GM19324 (cell line): ENCODE measurements at regions not wholly inside any gene's neighbourhood (a gene's known extent, or its start where the extent isn't known, plus 50 kb on each side); places are given as distances from the start of the nearest gene placed in this dataset.
"Not testable (repeated sequence)": the region's sequence is repeated elsewhere in the genome, so short reads cannot be mapped to it uniquely, and the experiment has no call there.

ENCODE experiments used
- ATAC-seq: cut with Tn5 transposase; IDR thresholded peaks from one replicate; pipeline ENCODE4 v1.9.1; 2021; ENCODE audit warnings: mild to moderate bottlenecking, moderate library complexity; ENCODE audit not compliant: unreplicated experiment, low FRiP score

DNA sequence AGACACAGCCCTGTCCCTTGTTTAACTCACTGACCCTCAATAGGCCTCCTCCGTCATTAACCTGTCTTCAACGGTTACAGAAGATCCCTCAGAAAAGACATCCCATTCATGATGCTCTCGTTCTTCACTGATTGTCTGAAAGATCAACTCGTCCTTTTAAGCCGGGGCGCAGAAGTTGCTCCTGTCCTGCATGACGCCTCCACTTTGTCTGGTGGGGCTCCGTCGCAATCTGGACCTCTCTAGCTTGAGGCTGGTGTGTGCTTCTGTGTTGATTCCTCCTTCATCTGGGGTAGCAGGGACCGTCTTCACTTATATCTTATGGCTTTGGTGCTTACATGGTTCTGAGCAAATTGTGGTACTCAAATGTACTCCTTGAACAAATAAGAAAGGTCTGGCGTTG lies 766.0 kb upstream of the PCDH9 start:
- no peak for ATAC-seq

DNA sequence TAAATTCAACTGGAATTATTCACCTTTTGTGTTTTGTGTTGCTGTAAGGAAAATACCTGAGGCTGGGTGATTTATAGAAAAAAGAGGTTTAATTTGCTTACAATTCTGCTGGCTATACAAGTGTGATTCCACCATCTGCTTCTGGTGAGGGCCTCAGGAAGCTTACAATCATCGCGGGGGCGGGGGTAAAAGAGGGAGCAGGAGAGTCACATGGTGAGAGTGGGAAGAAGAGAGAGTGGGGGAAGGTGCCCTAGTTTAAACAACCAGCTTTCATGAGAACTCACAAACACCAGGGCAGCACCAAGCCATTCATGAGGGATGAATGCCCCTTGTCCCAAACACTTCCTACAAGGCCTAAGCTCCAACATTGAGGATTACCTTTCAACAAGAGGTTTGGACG lies 760.7 kb upstream of the PCDH9 start:
- no peak for ATAC-seq

DNA sequence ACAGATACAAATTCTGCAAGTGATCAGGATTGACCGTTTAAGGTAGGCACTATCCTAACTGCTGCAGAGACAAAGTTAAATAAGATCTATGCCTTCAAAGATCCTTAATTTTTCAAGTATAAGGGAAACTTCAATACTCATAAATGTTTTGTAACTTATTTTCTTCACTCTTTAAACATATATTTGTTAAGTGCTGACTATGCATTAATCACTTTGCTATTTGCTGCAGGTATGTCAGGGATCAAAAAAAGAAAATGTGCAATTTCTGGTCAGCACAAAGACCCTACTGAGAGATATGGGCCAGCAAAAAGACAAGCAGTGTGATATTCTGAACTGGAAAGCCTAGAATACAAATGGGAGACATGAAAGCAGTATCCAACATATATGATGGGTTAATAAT lies 756.1 kb upstream of the PCDH9 start:
- no peak for ATAC-seq

DNA sequence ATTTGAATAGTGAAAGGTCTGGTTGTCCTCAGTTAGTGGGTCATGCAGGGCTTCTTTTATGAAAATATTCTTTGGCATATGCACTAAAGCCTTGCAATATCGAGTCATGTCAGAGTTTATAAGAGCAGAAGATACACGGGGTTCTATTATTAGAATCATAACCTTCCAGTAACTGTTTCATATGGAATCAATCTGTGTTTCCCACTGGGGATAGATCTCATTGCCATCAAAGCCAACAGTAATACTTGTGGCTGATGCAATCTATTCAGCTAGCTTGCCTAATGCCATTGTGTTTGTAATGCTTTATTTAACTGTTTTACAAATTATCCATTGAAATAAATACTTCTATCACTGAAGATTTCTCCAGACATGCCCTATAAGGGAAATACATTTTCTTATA lies 746.9 kb upstream of the PCDH9 start:
- ATAC-seq, result no peak

DNA sequence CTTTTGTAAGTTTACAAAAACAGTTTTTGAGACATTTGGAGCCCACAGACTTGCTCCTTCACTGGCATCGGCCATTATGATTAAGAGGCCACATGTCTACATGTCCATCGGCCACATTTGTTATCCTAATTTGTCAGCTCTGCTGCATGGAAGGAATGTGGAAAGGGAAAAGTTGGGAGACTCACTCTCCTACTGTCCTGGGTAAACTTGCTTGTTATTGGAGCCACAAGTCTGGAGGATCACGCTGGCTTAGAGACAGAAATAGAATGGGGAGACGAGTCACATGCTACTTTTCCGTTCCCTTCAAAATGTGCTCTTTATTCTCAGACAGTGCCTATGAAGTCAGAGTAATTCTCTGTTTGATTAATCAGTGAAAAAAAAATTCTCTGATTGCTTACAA lies 741.2 kb upstream of the PCDH9 start:
- no peak for ATAC-seq

DNA sequence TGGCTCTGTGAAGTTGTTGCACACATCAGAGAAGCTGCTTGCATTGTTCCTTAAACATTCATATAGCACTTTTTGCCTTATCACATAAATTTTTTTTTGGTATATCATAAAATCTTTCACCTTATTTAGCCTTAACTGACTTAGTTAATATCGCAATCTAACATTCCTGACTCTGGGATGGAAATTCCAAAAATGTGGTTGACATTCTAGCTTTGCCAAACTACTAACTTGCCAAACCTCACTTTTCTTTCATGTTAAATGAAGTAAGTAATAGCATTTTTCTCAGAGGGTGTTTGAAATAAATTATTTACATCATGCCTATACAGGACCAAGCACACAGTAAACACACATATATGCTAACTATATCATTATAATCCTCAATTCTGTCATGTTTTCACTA lies 736.9 kb upstream of the PCDH9 start:
- no peak for ATAC-seq

DNA sequence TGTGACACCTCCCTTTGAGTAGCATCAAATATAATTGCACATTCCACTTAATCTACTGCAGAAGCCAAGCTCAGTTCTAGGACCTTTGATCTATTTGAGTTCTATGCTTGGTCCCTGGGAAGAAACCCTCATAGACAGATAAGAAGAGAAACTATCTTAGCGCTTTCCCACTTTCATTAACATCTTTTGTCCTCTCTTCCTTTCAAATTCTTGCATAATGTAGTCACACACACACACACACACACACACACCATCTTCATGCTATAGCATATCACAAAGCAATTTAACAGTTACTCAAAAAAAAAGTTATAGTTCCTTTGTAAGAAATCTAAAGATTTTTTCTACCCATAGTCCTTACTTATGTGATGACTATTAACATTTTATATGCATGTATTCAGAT lies 735.9 kb upstream of the PCDH9 start:
- no peak for ATAC-seq

DNA sequence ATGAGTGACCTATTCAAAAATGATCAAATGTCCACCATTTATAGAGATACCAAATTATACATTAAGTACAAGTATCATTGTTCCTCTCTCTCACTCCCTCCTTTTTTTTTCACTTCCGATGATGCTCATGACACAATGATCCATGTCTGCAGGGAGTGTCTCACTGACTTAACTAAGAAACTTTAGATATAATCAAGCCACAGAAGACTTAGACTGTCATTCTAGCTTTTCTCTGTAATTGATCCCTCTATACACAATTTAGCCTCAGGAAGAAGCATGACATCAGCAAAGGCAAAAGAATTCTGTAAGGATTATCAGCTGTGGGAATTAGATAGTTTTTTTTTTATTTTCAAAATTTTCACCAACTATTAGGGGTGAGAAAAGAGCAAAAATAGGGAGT lies 734.9 kb upstream of the PCDH9 start:
- no peak for ATAC-seq

DNA sequence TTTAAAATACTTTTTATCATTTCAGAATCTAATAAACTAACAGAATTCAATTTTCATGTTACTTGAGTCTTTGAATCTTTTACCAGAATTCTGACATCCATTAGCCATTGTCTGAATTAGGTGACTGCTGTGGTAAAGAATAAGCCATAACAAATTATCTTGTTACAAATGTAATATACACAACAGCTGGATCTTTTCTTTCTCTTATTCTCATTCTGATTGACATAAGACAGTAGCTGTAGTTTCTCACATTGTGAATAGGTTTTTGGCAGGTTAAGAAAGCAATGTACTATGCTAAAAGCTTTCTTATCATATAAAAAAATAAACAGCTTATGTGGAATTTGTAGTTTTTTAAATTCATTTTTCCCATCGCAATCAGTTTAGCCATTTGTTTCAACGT lies 734.0 kb upstream of the PCDH9 start:
- ATAC-seq, result no peak

DNA sequence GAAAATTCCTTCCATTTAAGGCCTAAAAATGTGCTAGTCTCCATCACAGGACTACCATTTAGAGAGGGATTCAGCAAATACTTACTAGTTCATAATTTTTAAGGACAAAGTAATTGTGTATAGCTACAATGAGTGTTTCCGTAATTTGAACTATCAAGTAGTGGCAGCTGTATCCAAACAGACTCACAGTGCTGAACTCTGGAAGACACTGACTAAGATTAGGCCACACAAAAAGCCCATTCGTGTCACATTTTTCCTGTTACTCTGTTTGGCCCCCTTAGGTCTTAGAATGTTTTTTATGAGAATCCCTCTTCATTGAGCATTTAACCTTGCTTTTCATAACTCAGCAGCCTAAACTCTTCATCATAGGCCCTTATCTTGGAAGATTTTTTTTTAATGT lies 731.2 kb upstream of the PCDH9 start:
- ATAC-seq, result no peak

DNA sequence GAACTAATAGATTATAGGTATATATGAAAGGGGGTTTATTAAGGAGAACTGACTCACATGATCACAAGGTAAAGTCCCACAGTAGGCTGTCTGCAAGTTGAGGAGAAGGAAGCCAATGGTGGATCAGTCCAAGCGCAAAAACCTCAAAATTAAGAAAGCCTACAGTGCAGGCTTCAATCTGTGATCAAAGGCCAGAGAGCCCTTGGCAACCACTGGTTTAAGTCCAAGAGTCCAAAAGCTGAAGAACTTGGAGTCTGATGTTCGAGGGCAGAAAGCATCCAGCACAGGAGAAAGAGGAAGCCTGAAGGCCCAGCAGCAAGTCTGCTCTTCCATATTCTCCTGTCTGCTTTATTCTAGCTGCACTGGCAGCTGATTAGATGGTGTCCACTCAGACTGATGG lies 721.3 kb upstream of the PCDH9 start:
- no peak for ATAC-seq

DNA sequence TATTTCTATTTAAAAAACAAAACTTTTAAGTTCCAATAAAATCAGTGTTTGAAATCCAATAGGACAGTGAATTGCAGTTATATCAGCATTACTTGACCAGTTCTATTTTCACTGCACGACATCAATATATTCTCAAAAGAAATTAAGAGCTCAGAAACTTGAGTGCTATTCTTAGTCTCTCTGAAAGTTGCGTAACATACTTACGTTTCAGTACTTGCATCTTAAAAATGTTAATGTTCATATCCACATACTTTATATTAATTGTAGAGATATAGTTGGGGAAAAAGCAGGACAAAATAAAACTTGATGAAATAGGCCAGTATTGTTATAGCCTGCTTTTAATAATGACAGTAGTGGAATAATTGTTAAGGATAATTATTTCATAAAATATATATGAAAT lies 720.5 kb upstream of the PCDH9 start:
- ATAC-seq, result no peak

DNA sequence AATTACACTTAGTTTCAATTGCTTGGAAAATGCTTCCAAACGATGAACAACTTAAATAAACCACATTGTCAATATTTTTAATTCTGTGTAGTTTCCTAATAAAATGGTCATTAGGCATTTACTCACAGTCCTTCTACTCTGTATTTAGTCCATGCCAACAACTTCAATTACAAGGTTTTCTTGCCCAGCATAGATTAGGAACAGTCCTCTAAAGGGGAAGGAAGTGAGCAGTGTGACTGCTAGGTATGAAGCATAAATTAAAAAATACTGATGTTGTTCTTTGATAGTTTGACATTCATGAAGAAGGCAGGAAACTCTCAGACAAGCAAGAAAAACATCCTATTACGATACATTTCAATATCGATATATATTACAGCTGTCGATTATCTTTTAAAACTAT lies 716.0 kb upstream of the PCDH9 start:
- ATAC-seq, result no peak

DNA sequence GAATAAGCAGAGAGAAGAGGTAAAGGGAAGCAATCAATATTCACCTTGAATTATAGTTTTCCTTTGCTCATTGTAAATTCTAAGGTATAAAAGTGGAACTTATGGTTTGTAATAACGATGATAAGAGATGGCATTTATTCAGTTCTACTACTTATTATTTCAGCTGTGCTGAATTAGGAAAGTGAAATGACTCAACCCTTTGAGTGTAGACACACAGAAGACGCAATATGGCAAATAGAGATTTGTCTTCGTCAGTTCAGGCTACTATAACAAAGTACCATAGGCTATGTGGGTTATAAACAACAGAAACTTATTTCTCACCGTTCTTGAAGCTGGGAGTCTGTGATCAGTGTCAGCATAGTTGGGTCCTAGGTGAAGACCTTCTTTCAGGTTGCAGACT lies 713.0 kb upstream of the PCDH9 start:
- ATAC-seq, result no peak

DNA sequence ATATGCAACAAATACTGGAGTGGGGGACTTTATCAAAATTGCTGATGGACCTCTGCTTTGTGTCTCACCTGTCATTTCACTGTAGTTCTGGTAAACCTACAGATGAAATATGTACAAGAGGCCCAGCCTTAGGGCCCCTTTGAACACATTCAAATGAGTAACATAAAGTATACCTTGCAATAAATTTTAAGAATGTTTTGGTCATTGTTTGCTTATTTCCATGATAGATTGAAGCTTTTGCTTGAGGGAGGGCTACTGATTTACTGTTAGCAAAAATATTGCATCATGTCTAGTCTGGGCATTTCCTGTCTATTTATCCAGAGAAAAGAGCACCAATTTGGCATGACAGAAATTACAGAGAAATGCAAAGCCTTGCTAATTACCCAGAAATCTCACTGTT lies 705.5 kb upstream of the PCDH9 start:
- ATAC-seq, result no peak

DNA sequence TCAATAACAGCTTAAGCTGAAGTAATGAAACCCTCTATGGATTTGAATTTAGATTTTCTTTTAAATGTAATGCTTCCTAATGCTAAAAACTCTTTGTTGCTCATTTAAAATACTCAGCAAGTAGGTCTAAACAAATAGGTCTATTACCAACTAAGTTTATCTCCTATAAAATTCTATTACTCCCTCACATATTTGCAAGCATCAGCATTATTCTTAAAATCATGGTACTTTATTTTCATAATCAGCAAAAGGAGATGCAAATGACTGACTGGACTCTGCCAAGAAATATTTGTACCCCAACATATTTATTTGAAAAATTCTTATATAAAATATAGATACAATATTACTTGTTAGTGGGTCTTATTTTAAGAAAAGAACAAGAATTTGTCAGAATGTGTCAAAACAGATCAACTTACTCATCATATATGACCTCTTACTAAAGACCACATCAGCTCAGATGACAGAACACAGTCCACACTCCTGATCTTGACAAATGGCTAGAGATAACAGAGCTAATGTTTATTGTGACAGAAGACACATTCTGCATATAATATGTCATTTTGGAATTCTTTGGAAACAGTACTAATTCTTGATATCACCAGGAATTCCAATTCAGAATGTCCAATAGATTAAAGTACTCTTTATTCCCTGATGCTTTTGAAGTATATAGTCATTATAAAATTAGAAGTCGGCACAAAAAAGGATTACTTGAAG lies 704.6 kb upstream of the PCDH9 start:
- no peak for ATAC-seq

DNA sequence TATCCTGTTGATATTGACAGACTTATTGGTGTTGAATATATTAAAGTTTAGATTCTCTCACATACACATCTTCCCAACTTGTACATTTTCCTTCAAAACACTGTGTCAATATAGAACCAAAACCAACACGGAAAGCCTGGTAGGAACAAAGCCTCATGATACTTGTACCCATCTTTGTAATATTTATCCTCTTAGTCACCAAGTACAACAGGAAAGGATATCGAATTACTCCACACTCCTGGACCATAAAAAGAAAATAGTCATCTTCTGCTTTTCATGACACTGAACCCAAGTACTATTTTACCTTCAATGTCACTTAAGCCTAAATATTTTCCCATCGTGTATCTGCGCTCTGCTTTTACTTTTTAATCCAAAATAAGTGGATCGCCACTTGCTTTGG lies 702.9 kb upstream of the PCDH9 start:
- no peak for ATAC-seq

DNA sequence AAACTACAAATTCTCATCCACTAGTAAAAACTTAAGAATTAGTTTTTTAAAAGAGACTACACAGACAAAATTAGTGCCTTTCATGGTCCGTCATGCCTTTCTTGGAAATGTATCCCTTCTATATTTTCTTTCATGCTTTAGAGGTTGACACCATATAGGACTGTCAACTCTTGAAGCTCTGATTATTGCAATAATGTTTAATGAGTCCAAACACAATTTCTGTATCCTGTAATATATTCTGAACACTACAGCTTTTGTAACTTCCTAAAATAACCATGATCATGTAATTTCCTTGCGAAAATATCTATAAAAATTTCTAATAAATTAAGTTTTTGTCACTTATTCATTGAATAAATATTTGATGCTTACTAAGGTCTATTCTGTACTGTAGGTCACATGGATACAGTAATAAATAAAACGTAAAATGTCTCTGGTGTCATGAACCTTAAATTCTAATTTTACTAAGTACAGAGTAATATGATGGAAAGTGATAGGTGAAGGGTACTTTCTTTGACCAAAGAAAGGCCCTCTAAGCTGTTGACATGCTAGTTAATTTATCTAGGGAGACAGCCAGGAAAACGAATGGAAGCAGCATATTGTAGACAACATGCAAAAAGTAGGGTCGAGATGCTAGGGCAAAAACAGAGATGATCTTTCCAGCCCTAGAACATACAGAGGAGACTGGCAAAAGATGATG lies 687.3 kb upstream of the PCDH9 start:
- no peak for ATAC-seq

DNA sequence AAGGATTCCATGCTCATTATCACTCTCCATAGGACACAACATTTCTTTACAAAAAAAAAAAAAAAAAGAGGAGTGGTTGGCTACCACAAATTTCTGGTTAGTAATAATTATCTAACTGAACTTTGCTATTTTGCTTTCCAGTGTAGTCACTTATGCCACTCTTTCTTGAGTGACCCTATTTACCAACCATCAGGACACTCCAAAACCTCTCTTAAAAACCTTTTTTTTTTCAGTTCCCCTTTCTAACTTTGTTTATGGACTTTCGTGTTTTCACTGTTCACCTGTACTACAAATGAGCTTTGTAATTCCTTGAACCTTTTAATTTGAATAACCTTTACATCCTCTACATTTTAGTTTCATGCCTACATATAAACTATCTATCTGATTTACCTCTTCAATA lies 686.5 kb upstream of the PCDH9 start:
- ATAC-seq, result no peak

DNA sequence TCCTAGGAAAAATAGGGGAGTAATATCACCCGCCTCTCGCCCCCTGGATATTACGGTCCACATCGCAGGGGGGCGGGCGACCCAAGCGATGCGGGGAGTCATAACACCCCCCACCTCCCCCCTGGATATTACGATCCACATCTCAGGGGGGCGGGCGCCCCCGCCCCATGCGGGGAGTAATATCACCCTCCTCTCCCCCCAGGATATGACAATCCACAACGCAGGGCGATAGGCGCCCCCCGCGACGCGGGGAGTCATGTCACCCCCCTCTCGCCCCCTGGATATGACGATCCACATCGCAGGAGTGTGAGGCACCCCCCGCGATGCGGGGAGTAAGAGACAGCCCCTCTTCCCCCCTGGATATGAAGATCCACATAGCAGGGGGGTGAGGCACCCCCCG lies 684.4 kb upstream of the PCDH9 start:
- ATAC-seq, result no peak

DNA sequence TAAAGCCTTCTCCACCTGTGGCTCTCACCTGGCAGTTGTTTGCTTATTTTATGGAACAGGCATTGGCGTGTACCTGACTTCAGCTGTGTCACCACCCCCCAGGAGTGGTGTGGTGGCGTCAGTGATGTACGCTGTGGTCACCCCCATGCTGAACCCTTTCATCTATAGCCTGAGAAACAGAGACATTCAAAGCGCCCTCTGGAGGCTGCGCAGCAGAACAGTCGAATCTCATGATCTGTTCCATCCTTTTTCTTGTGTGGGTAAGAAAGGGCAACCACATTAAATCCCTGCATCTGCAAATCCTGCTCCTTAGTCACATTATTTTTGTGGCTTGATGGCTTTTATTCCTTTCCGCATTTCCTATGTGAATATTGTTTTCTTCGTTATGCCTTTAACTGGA lies 672.8 kb upstream of the PCDH9 start:
- ATAC-seq, result not testable (repeated sequence)

DNA sequence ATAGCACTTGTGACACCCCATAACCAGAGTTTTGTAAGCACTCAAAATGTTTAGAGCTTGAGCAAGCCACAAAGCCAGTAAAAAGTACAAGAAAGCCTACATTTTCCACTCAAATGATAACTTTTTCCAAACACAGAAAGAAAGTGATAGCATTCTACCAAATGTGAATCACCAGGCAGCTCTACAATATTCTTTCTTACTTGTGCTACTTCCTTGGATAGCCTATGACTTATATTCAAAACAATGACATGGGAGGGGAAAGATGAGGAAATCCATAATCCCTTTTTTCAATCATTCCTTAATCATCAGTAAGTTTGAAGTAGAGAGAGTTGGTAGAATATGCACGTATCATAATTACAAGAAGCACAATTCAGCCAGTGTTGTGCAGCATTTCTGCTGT lies 650.8 kb upstream of the PCDH9 start:
- ATAC-seq, result no peak

DNA sequence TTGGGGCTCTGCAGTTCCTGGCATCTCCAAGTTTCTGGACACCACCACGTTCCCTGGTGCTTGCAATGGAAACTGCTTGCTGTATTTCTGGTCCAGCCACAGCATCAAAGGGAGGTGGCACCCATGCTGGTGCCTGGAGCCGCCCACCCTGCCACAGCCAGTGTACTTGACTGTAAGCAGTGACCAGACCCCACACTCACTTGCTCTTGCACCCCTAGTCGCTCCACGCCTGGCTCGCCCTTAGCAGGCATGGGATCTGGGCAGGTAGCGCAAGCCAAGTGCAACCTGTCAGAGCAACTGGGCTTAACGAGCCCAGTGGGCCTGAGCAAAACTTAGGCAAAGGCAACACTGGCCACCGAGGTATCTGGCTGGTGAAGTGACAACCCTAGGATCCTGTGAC lies 648.2 kb upstream of the PCDH9 start:
- ATAC-seq, result no peak
